Thyroid gland (tissue), 4 donors: ENCODE measurements at regions not wholly inside any gene's neighbourhood (a gene's known extent, or its start where the extent isn't known, plus 50 kb on each side); places are given as distances from the start of the nearest gene placed in this dataset.

Source experiments
- POLR2A ChIP-seq, 2 donors: fragments of 450-650 bp; IDR thresholded peaks; one replicate each; pipeline ENCODE4 v1.6.1; 2017; ENCODE audit warnings: antibody characterized with exemption in 2 of 2, mild to moderate bottlenecking in 2 of 2, moderate library complexity in 1 of 2
- TF ChIP-seq, protein P1 (sequence below), 6 experiments: fragments of 200-600 bp in 3 of 6; fragments of 450-650 bp in 3 of 6; sonication (generic) in 3 of 6; IDR thresholded peaks; one replicate each; pipeline ENCODE4 v1.5.1; 2016 to 2019; ENCODE audit warnings: antibody characterized with exemption in 6 of 6, mild to moderate bottlenecking in 2 of 6, inconsistent platforms in 1 of 6, moderate library complexity in 1 of 6

DNA sequence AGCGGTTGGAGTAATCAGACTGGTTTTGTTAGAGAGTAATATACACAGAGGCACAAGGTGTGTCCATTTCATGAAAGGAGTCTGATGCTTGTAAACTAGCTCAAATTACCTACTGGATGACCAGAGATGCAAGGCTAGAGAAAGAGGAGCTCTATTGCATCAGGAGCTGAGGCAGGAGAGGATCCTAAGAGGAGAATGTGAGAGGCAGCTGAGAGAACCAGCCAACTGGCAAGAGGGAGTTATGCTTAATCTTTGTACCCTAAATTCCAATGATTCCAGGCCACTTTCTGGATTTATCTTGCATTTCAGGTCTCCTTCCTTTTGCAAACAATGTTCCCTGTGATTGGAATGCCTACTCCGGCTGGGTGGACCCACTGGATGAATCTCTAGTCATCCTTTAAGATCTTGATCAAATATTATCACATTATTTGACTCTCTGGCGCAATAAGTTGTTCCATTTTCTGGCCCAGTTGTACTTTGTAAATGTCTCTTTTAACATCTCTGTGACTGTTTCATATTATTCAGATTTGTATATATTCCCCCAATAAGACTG lies 57.5 kb upstream of the PTPN12 start:
- TF ChIP-seq, protein P1, sequence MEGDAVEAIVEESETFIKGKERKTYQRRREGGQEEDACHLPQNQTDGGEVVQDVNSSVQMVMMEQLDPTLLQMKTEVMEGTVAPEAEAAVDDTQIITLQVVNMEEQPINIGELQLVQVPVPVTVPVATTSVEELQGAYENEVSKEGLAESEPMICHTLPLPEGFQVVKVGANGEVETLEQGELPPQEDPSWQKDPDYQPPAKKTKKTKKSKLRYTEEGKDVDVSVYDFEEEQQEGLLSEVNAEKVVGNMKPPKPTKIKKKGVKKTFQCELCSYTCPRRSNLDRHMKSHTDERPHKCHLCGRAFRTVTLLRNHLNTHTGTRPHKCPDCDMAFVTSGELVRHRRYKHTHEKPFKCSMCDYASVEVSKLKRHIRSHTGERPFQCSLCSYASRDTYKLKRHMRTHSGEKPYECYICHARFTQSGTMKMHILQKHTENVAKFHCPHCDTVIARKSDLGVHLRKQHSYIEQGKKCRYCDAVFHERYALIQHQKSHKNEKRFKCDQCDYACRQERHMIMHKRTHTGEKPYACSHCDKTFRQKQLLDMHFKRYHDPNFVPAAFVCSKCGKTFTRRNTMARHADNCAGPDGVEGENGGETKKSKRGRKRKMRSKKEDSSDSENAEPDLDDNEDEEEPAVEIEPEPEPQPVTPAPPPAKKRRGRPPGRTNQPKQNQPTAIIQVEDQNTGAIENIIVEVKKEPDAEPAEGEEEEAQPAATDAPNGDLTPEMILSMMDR (IDR thresholded peaks at IDR 0.05), result no peak
- no peak for TF ChIP-seq POLR2A (IDR thresholded peaks at IDR 0.05)
